OCI-LY1 (cell line): ENCODE measurements at regions not wholly inside any gene's neighbourhood (a gene's known extent, or its start where the extent isn't known, plus 50 kb on each side); places are given as distances from the start of the nearest gene placed in this dataset.

Experiments used
- H2AFZ ChIP-seq: fragments of 200-600 bp; sonication (generic), shearing (Covaris generic); 2 replicates; pipeline ENCODE4 v1.6.0; 2014; ENCODE audit warnings: antibody characterized with exemption, mild to moderate bottlenecking, low read length
- H3F3A ChIP-seq: fragments of 200-600 bp; sonication (generic), shearing (Covaris generic); 2 replicates; pipeline ENCODE4 v1.6.0; 2014; ENCODE audit warnings: mild to moderate bottlenecking, antibody characterized with exemption, low read length, moderate library complexity; ENCODE audit not compliant: insufficient read depth
- H3K27ac ChIP-seq: fragments of 200-600 bp; sonication (generic); 2 replicates; pipeline ENCODE4 v1.5.1; 2014; ENCODE audit warnings: low read length, mixed run types, mild to moderate bottlenecking, low read depth; ENCODE audit not compliant: poor library complexity, severe bottlenecking
- H3K27me3 ChIP-seq: fragments of 200-600 bp; sonication (generic); 2 replicates; pipeline ENCODE4 v1.6.0; 2014; ENCODE audit warnings: antibody characterized with exemption, mild to moderate bottlenecking, low read length, moderate library complexity; ENCODE audit not compliant: insufficient read depth
- H3K36me3 ChIP-seq: fragments of 200-600 bp; sonication (generic); 2 replicates; pipeline ENCODE4 v1.6.1; 2014; ENCODE audit warnings: mild to moderate bottlenecking, antibody characterized with exemption, low read length, moderate library complexity, mixed read lengths; ENCODE audit not compliant: insufficient read depth
- H3K4me1 ChIP-seq: fragments of 200-600 bp; sonication (generic); 2 replicates; pipeline ENCODE4 v1.5.1; 2014; ENCODE audit warnings: mild to moderate bottlenecking, low read length, moderate library complexity; ENCODE audit not compliant: insufficient read depth, severe bottlenecking
- H3K4me2 ChIP-seq: fragments of 200-600 bp; sonication (generic), shearing (Covaris generic); 2 replicates; pipeline ENCODE4 v1.6.1; 2014; ENCODE audit warnings: low read length
- H3K4me3 ChIP-seq: fragments of 200-600 bp; sonication (generic); 2 replicates; pipeline ENCODE4 v1.5.1; 2014; ENCODE audit warnings: low read length, low read depth, mild to moderate bottlenecking, mixed read lengths; ENCODE audit not compliant: poor library complexity, severe bottlenecking
- H3K79me2 ChIP-seq: fragments of 200-600 bp; shearing (Covaris generic); 2 replicates; pipeline ENCODE4 v1.6.1; 2016; ENCODE audit warnings: mixed run types, low read length, mixed read lengths; ENCODE audit not compliant: insufficient read depth
- H3K9ac ChIP-seq: fragments of 200-600 bp; sonication (generic), shearing (Covaris generic); 2 replicates; pipeline ENCODE4 v1.6.1; 2014; ENCODE audit warnings: mild to moderate bottlenecking, low read length, mixed read lengths
- H3K9me2 ChIP-seq: fragments of 200-600 bp; sonication (generic), shearing (Covaris generic); 2 replicates; pipeline ENCODE4 v1.6.1; 2014; ENCODE audit warnings: low read depth, mild to moderate bottlenecking, low read length, mixed read lengths
- H3K9me3 ChIP-seq: fragments of 200-600 bp; shearing (Covaris generic); 2 replicates; pipeline ENCODE4 v1.6.1; 2014; ENCODE audit warnings: low read length, mixed read lengths
- H4K20me1 ChIP-seq: fragments of 200-600 bp; sonication (generic), shearing (Covaris generic); 2 replicates; pipeline ENCODE4 v1.6.0; 2016; ENCODE audit warnings: mild to moderate bottlenecking, low read length; ENCODE audit not compliant: insufficient read depth
- EZH2 ChIP-seq: fragments of 200-600 bp; sonication (generic), shearing (Covaris generic); IDR thresholded peaks from 2 replicates; pipeline ENCODE4 v1.8.0; 2017; ENCODE audit warnings: borderline replicate concordance, mixed run types, mild to moderate bottlenecking, antibody characterized with exemption, low read length, moderate library complexity, mixed read lengths
- TF ChIP-seq, protein P1 (sequence below): fragments of 200-600 bp; sonication (generic), shearing (Covaris generic); IDR thresholded peaks from 2 replicates; pipeline ENCODE4 v1.5.1; 2017; ENCODE audit warnings: mild to moderate bottlenecking, antibody characterized with exemption, low read length, moderate library complexity, mixed read lengths

DNA sequence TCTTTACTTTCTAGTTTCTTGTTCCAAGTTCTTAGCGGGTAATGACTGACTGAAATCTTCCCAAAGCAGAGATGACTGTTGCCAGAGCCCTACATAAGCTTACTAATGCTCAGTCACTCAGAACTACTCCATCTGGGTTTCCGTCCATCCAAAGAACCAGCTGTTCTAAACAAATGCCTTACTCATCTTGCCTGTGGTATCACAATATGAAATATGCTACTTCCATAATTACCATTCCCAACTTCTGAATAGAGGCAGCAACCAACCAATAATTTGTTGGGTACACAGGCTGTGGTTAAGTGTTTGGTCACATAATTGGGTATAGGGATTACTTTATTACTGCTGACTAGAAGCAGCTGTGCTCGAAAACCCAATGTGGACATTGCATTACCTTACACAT is 930.2 kb upstream of the DIAPH2 start:
- Histone ChIP-seq H2AFZ (no peak overlapping the region), H3K36me3 (no peaks in the 10 kb centered on the region), H3K4me3 (no peak overlapping the region), H3K79me2 (no peaks in the 10 kb centered on the region), H3K4me2 (no peak overlapping the region), H3K27me3 (no peaks in the 10 kb centered on the region), H3K9ac (no peak overlapping the region), H3F3A (no peaks in the 10 kb centered on the region), H4K20me1 (no peaks in the 10 kb centered on the region), H3K9me2 (no peaks in the 10 kb centered on the region), H3K4me1 (no peaks in the 10 kb centered on the region), H3K27ac (no peak overlapping the region), H3K9me3 (no peaks in the 10 kb centered on the region)
- no peak for TF ChIP-seq EZH2
- TF ChIP-seq, protein P1, sequence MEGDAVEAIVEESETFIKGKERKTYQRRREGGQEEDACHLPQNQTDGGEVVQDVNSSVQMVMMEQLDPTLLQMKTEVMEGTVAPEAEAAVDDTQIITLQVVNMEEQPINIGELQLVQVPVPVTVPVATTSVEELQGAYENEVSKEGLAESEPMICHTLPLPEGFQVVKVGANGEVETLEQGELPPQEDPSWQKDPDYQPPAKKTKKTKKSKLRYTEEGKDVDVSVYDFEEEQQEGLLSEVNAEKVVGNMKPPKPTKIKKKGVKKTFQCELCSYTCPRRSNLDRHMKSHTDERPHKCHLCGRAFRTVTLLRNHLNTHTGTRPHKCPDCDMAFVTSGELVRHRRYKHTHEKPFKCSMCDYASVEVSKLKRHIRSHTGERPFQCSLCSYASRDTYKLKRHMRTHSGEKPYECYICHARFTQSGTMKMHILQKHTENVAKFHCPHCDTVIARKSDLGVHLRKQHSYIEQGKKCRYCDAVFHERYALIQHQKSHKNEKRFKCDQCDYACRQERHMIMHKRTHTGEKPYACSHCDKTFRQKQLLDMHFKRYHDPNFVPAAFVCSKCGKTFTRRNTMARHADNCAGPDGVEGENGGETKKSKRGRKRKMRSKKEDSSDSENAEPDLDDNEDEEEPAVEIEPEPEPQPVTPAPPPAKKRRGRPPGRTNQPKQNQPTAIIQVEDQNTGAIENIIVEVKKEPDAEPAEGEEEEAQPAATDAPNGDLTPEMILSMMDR: no peak

GRCh38 chrX:95760356-95760755 is 924.3 kb upstream of the DIAPH2 start:
- no peak overlapping the region for H3K4me3 ChIP-seq

DNA sequence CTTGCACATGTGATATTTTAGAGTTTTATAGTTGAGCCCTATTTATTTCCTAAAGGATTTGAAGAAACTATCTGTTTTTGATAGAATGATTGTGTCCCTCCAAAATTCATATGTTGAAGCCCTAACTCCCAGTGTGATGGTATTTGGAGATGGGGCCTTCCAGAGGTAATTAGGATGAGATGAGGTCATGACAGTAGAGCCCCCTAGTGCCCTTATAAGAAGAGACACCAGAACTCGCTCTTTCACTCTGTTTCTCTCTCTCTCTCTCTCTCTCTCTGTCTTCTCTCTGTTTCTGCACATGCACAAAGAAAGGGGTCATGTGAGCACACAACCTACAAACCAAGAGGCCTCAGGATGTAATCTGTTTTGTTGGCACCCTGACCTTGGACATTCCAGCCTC is 921.9 kb upstream of the DIAPH2 start:
- Histone ChIP-seq H3K79me2 (no peaks in the 10 kb centered on the region), H3K27ac (no peak overlapping the region), H3F3A (no peaks in the 10 kb centered on the region), H3K4me1 (no peaks in the 10 kb centered on the region), H4K20me1 (no peaks in the 10 kb centered on the region), H2AFZ (no peak overlapping the region), H3K9me2 (no peaks in the 10 kb centered on the region), H3K9ac (no peak overlapping the region), H3K27me3 (no peaks in the 10 kb centered on the region), H3K36me3 (no peaks in the 10 kb centered on the region), H3K4me3 (no peak overlapping the region), H3K4me2 (no peak overlapping the region), H3K9me3 (no peaks in the 10 kb centered on the region)
- TF ChIP-seq, protein P1: peak; percentile 26; the same call in 1 of the 2 replicates
- TF ChIP-seq EZH2: no peak

More at GRCh38 chrX:95760356-95760755, 924.3 kb upstream of the DIAPH2 start:
- Histone ChIP-seq H3K9me3 (no peaks in the 10 kb centered on the region), H2AFZ (no peak overlapping the region), H4K20me1 (no peaks in the 10 kb centered on the region), H3K4me1 (no peaks in the 10 kb centered on the region), H3F3A (no peaks in the 10 kb centered on the region), H3K4me2 (no peak overlapping the region), H3K27me3 (no peaks in the 10 kb centered on the region), H3K9me2 (no peaks in the 10 kb centered on the region), H3K36me3 (no peaks in the 10 kb centered on the region), H3K27ac (no peak overlapping the region), H3K79me2 (no peaks in the 10 kb centered on the region), H3K9ac (no peak overlapping the region)
- TF ChIP-seq, protein P1: no peak
- TF ChIP-seq EZH2: no peak
